ENCODE measurements at regions not wholly inside any gene's neighbourhood (a gene's known extent, or its start where the extent isn't known, plus 50 kb on each side); places are given as distances from the start of the nearest gene placed in this dataset.

DNA sequence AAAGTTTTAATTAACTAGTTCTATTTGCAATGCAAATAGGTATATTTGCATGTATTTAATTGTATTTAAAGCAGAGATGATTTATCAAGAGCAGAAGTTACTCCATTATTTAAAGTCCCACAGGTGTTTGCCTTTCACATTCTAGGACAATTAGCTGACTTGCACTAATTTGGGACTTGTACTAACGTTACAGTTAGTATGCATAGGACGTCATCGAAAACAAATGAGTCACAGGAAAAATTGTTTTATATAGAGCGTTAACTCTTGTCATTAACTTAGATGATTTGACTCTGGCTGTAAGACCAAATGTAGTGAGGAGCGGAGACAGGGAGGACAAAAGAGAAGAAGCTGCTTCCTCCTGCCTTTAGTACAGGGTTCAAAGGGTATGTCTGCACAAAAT lies 126.1 kb upstream of the IFNE start:
- no peak for TF ChIP-seq POLR2AphosphoS5 (IDR thresholded peaks at IDR 0.05; ENCODE audit: low read depth, low read length)
- TF ChIP-seq SIN3A (IDR thresholded peaks at IDR 0.05; ENCODE audit: borderline replicate concordance, insufficient read depth, low read length) = no peak
- TF ChIP-seq, protein P1, sequence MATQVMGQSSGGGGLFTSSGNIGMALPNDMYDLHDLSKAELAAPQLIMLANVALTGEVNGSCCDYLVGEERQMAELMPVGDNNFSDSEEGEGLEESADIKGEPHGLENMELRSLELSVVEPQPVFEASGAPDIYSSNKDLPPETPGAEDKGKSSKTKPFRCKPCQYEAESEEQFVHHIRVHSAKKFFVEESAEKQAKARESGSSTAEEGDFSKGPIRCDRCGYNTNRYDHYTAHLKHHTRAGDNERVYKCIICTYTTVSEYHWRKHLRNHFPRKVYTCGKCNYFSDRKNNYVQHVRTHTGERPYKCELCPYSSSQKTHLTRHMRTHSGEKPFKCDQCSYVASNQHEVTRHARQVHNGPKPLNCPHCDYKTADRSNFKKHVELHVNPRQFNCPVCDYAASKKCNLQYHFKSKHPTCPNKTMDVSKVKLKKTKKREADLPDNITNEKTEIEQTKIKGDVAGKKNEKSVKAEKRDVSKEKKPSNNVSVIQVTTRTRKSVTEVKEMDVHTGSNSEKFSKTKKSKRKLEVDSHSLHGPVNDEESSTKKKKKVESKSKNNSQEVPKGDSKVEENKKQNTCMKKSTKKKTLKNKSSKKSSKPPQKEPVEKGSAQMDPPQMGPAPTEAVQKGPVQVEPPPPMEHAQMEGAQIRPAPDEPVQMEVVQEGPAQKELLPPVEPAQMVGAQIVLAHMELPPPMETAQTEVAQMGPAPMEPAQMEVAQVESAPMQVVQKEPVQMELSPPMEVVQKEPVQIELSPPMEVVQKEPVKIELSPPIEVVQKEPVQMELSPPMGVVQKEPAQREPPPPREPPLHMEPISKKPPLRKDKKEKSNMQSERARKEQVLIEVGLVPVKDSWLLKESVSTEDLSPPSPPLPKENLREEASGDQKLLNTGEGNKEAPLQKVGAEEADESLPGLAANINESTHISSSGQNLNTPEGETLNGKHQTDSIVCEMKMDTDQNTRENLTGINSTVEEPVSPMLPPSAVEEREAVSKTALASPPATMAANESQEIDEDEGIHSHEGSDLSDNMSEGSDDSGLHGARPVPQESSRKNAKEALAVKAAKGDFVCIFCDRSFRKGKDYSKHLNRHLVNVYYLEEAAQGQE (IDR thresholded peaks at IDR 0.05; ENCODE audit: insufficient read depth in 1 of 2, low read depth in 2 of 2, low read length in 2 of 2) = no peak
- no peak for TF ChIP-seq TAF1 (IDR thresholded peaks at IDR 0.05; ENCODE audit: borderline replicate concordance, insufficient read depth, low read length)
